HG02642 (cell line): ENCODE measurements at regions not wholly inside any gene's neighbourhood (a gene's known extent, or its start where the extent isn't known, plus 50 kb on each side); places are given as distances from the start of the nearest gene placed in this dataset.

Source experiments
- ATAC-seq: cut with Tn5 transposase; IDR thresholded peaks from one replicate; pipeline ENCODE4 v1.9.1; 2021; ENCODE audit warnings: mild to moderate bottlenecking; ENCODE audit not compliant: unreplicated experiment, poor library complexity

GRCh38 chr22:22390989-22391388 is 117.6 kb downstream of the ZNF280B start:
- ATAC-seq: no peak

GRCh38 chr22:22391543-22391942 is 117.0 kb downstream of the ZNF280B start:
- ATAC-seq: no peak

GRCh38 chr22:22392131-22392530 is 116.4 kb downstream of the ZNF280B start:
- ATAC-seq: no peak

GRCh38 chr22:22394591-22394990 is 114.0 kb downstream of the ZNF280B start:
- no peak for ATAC-seq

- ATAC-seq: no peak
These were observed 113.3 kb downstream of the ZNF280B start for GRCh38 chr22:22395245-22395644.

GRCh38 chr22:22396741-22397291 is 111.7 kb downstream of the ZNF280B start:
- ATAC-seq: no peak

- ATAC-seq: no peak
These were observed 111.2 kb downstream of the ZNF280B start for GRCh38 chr22:22397292-22397870.

- ATAC-seq: no peak
These were observed 110.5 kb downstream of the ZNF280B start for GRCh38 chr22:22397875-22398524.

- no peak for ATAC-seq
These were observed 109.8 kb downstream of the ZNF280B start for GRCh38 chr22:22398530-22399327.

- ATAC-seq: no peak
These were observed 108.4 kb downstream of the ZNF280B start for GRCh38 chr22:22400099-22400498.

- ATAC-seq: no peak
These were observed 107.6 kb downstream of the ZNF280B start for GRCh38 chr22:22400964-22401363.

- no peak for ATAC-seq
These were observed 107.2 kb downstream of the ZNF280B start for GRCh38 chr22:22401381-22401780.

GRCh38 chr22:22403306-22403705 is 105.2 kb downstream of the ZNF280B start:
- ATAC-seq: no peak

- no peak for ATAC-seq
These were observed 104.8 kb downstream of the ZNF280B start for GRCh38 chr22:22403771-22404170.

- no peak for ATAC-seq
These were observed 103.8 kb downstream of the ZNF280B start for GRCh38 chr22:22404598-22405284.

- ATAC-seq: no peak
These were observed 102.0 kb downstream of the ZNF280B start for GRCh38 chr22:22406445-22407027.

- no peak for ATAC-seq
These were observed 101.5 kb downstream of the ZNF280B start for GRCh38 chr22:22407061-22407460.

GRCh38 chr22:22408269-22408668 is 100.3 kb downstream of the ZNF280B start:
- no peak for ATAC-seq

- no peak for ATAC-seq
These were observed 99.5 kb downstream of the ZNF280B start for GRCh38 chr22:22408731-22409696.
